CD1c-positive myeloid dendritic cell (primary cell): ENCODE measurements at regions not wholly inside any gene's neighbourhood (a gene's known extent, or its start where the extent isn't known, plus 50 kb on each side); places are given as distances from the start of the nearest gene placed in this dataset.

Experiments used
- DNase-seq: peaks from one replicate; pipeline ENCODE4 v3.0.0-alpha.2; 2016; ENCODE audit errors: extremely low spot score

- DNase-seq = no peak
Observed at GRCh38 chr14:101215927-101216326, 312.4 kb upstream of the RTL1 start.

GRCh38 chr14:101216366-101217079 is 313.0 kb upstream of the RTL1 start:
- DNase-seq = no peak

GRCh38 chr14:101217080-101217463 is 313.6 kb upstream of the RTL1 start:
- no peak for DNase-seq

- DNase-seq = no peak
Observed at GRCh38 chr14:101217616-101218371, 314.3 kb upstream of the RTL1 start.

GRCh38 chr14:101219896-101220703 is 316.6 kb upstream of the RTL1 start:
- DNase-seq = no peak

GRCh38 chr14:101220921-101221510 is 317.5 kb upstream of the RTL1 start:
- DNase-seq = no peak

- no peak for DNase-seq
Observed at GRCh38 chr14:101221549-101222160, 318.1 kb upstream of the RTL1 start.

GRCh38 chr14:101222362-101223070 is 319.0 kb upstream of the RTL1 start:
- no peak for DNase-seq

GRCh38 chr14:101223127-101223526 is 319.6 kb upstream of the RTL1 start:
- DNase-seq = no peak

- DNase-seq = no peak
Observed at GRCh38 chr14:101223561-101224162, 320.1 kb upstream of the RTL1 start.

GRCh38 chr14:101224356-101225156 is 321.0 kb upstream of the RTL1 start:
- DNase-seq = no peak

- no peak for DNase-seq
Observed at GRCh38 chr14:101225157-101226152, 321.9 kb upstream of the RTL1 start.

- DNase-seq = no peak
Observed at GRCh38 chr14:101226265-101226602, 322.7 kb upstream of the RTL1 start.

GRCh38 chr14:101226603-101227425 is 323.3 kb upstream of the RTL1 start:
- no peak for DNase-seq

GRCh38 chr14:101227611-101228594 is 324.4 kb upstream of the RTL1 start:
- DNase-seq = no peak

GRCh38 chr14:101228949-101229541 is 325.5 kb upstream of the RTL1 start:
- no peak for DNase-seq
